A549 (cell line): ENCODE measurements at regions not wholly inside any gene's neighbourhood (a gene's known extent, or its start where the extent isn't known, plus 50 kb on each side); places are given as distances from the start of the nearest gene placed in this dataset.

Source experiments
- ATAC-seq, 2 experiments: fragments of 200-7000 bp in 1 of 2; fragments of >200 bp in 1 of 2; cut with Nextera tagmentation in 1 of 2; cut with Tn5 transposase in 1 of 2; 3 replicates each; pipeline versions ENCODE4 v1.8.0 to v1.9.1; 2018 to 2020; ENCODE audit warnings: mild to moderate bottlenecking in 1 of 2, moderate library complexity in 1 of 2
- CTCF ChIA-PET: fragments of 300-600 bp; sonication (Branson Sonifier 250); formaldehyde crosslinking; extraction: SDS; loops from one replicate; lab custom pipeline; 2021; ENCODE audit warnings: antibody characterized with exemption, inconsistent platforms; lab: Yijun Ruan, JAX
- POLR2A ChIA-PET: fragments of 350-600 bp; formaldehyde crosslinking; extraction: SDS; loops from one replicate; lab custom pipeline; 2021; ENCODE audit warnings: antibody characterized with exemption, inconsistent platforms; lab: Yijun Ruan, JAX
- DNase-seq, 2 experiments: peaks; one replicate each; pipeline versions ENCODE4 v3.0.0 to v3.0.0-alpha.2; 2011 to 2016; ENCODE audit warnings: low read depth in 1 of 2, low spot score in 1 of 2
- FAIRE-seq: peaks from 2 replicates; lab custom pipeline; 2011; peaks lifted over from hg19 to GRCh38; lab: Jason Lieb, UNC
- H3K27ac ChIP-seq, 2 experiments: fragments of >200 bp; sonication (Bioruptor Twin); formaldehyde crosslinking; 3 replicates each; pipeline ENCODE4 v1.5.1; 2016 to 2017
- H3K4me1 ChIP-seq: fragments of >200 bp; sonication (Bioruptor Twin); formaldehyde crosslinking; 3 replicates; pipeline ENCODE4 v1.6.1; 2016
- H3K4me2 ChIP-seq: fragments of >200 bp; sonication (Bioruptor Twin); formaldehyde crosslinking; 3 replicates; pipeline ENCODE4 v1.6.1; 2016
- H3K4me3 ChIP-seq: fragments of >200 bp; sonication (Bioruptor Twin); formaldehyde crosslinking; 3 replicates; pipeline ENCODE4 v1.5.1; 2016
- H3K9me3 ChIP-seq: fragments of >200 bp; sonication (Bioruptor Twin); formaldehyde crosslinking; 3 replicates; pipeline ENCODE4 v1.6.1; 2016
- BCL3 ChIP-seq: fragments of >200 bp; sonication (Bioruptor Twin); formaldehyde crosslinking; IDR thresholded peaks from 3 replicates; pipeline ENCODE4 v1.6.1; 2016
- CHD2 ChIP-seq: fragments of 150-350 bp; IDR thresholded peaks from 2 replicates; pipeline ENCODE4 v1.6.1; 2014; ENCODE audit warnings: low read length; ENCODE audit not compliant: partially characterized antibody
- CHD4 ChIP-seq: fragments of 200-600 bp; sonication (generic); IDR thresholded peaks from 2 replicates; pipeline ENCODE4 v1.6.1; 2016; ENCODE audit warnings: antibody characterized with exemption, mild to moderate bottlenecking, borderline replicate concordance
- EHMT2 ChIP-seq: fragments of 200-600 bp; sonication (generic); IDR thresholded peaks from 2 replicates; pipeline ENCODE4 v1.6.1; 2016; ENCODE audit warnings: antibody characterized with exemption, low read depth, mild to moderate bottlenecking, moderate library complexity
- ELK1 ChIP-seq: fragments of 150-350 bp; IDR thresholded peaks from 2 replicates; pipeline ENCODE4 v1.6.1; 2014; ENCODE audit warnings: low read depth, mild to moderate bottlenecking, low read length
- ESRRA ChIP-seq: fragments of 150-350 bp; IDR thresholded peaks from 2 replicates; pipeline ENCODE4 v1.6.1; 2014; ENCODE audit warnings: mild to moderate bottlenecking, low read length, borderline replicate concordance
- FOXS1 ChIP-seq: fragments of 250-450 bp; sonication (Bioruptor Pico); IDR thresholded peaks from 2 replicates; pipeline ENCODE4 v1.5.0; 2020; ENCODE audit warnings: mild to moderate bottlenecking, moderate library complexity
- HOXB13 ChIP-seq: fragments of 250-450 bp; sonication (Bioruptor Pico); IDR thresholded peaks from 2 replicates; pipeline ENCODE4 v1.5.0; 2020; ENCODE audit warnings: low read depth, mild to moderate bottlenecking, moderate library complexity
- HOXB5 ChIP-seq: fragments of 250-450 bp; sonication (Bioruptor Pico); IDR thresholded peaks from 2 replicates; pipeline ENCODE4 v1.5.0; 2020; ENCODE audit warnings: mild to moderate bottlenecking, moderate library complexity
- JUNB ChIP-seq: fragments of >200 bp; sonication (Bioruptor Twin); formaldehyde crosslinking; IDR thresholded peaks from 2 replicates; pipeline ENCODE4 v1.6.1; 2016
- KDM1A ChIP-seq: fragments of 200-600 bp; sonication (generic); IDR thresholded peaks from 2 replicates; pipeline ENCODE4 v1.6.1; 2016; ENCODE audit warnings: low read depth, mild to moderate bottlenecking
- MAFK ChIP-seq: fragments of 450-650 bp; IDR thresholded peaks from 2 replicates; pipeline ENCODE4 v1.6.1; 2014; ENCODE audit not compliant: partially characterized antibody
- NR3C1 ChIP-seq: fragments of >200 bp; sonication (Bioruptor Twin); formaldehyde crosslinking; IDR thresholded peaks from 3 replicates; pipeline ENCODE4 v1.6.1; 2017
- PHF8 ChIP-seq: fragments of 200-600 bp; sonication (generic); IDR thresholded peaks from 2 replicates; pipeline ENCODE4 v1.6.1; 2016; ENCODE audit warnings: low read depth, mild to moderate bottlenecking, antibody characterized with exemption, moderate library complexity, borderline replicate concordance
- RARB ChIP-seq: fragments of 250-450 bp; sonication (Bioruptor Pico); IDR thresholded peaks from 2 replicates; pipeline ENCODE4 v1.8.0; 2021; ENCODE audit warnings: mild to moderate bottlenecking, moderate library complexity
- RNF2 ChIP-seq: fragments of 200-600 bp; sonication (generic); IDR thresholded peaks from 2 replicates; pipeline ENCODE4 v1.6.1; 2016; ENCODE audit warnings: low read depth, mild to moderate bottlenecking, antibody characterized with exemption, moderate library complexity, borderline replicate concordance
- SMC3 ChIP-seq: fragments of >200 bp; sonication (Bioruptor Twin); formaldehyde crosslinking; IDR thresholded peaks from 3 replicates; pipeline ENCODE4 v1.6.1; 2018; ENCODE audit warnings: inconsistent platforms
- ZC3H11A ChIP-seq: fragments of 450-650 bp; IDR thresholded peaks from 2 replicates; pipeline ENCODE4 v1.6.1; 2014; ENCODE audit warnings: antibody characterized with exemption, mild to moderate bottlenecking
- ZFP36 ChIP-seq: fragments of 450-650 bp; IDR thresholded peaks from 2 replicates; pipeline ENCODE4 v1.6.1; 2014; ENCODE audit warnings: borderline replicate concordance; ENCODE audit not compliant: partially characterized antibody
- ZNF302 ChIP-seq: fragments of 250-450 bp; sonication (Bioruptor Pico); IDR thresholded peaks from 2 replicates; pipeline ENCODE4 v1.9.0; 2021; ENCODE audit warnings: inconsistent platforms, mild to moderate bottlenecking, moderate library complexity
- ZSCAN20 ChIP-seq: fragments of 250-450 bp; sonication (Bioruptor Pico); IDR thresholded peaks from 2 replicates; pipeline ENCODE4 v1.8.0; 2022; ENCODE audit warnings: mild to moderate bottlenecking, moderate library complexity
- WGBS: methylation state at CpG from one replicate; pipeline ENCODE4 v1.1.6; 2017; ENCODE audit errors: missing lambda C conversion rate; 5-methylcytosine and 5-hydroxymethylcytosine counted together

GRCh38 chr13:107770541-107770940 lies 444.8 kb downstream of the LIG4 start:
- DNase-seq (no peak), FAIRE-seq (no peak), ATAC-seq (no peak)
- ChIA-PET CTCF (no interaction called here), POLR2A (interaction anchor here (0.5 kb wide), 1 partner anchor 14 kb away, joined by 3 read pairs; no protein-coding TSS in a partner anchor)
- TF ChIP-seq ZC3H11A: no peak
- H3K9me3 ChIP-seq: no peaks in the 10 kb centered on the region
- no peak overlapping the region for H3K4me3 ChIP-seq
- no peaks in the 10 kb centered on the region for H3K4me1 ChIP-seq
- H3K4me2 ChIP-seq: no peak overlapping the region
- no peak overlapping the region for H3K27ac ChIP-seq

GRCh38 chr13:107767119-107767518 lies 448.2 kb downstream of the LIG4 start:
- TF ChIP-seq MAFK (no peak), RNF2 (no peak), FOXS1 (CRISPR knock-in tag) (no peak), CHD2 (no peak), ZNF302 (CRISPR knock-in tag) (no peak), JUNB (no peak)
- no peak for FAIRE-seq
- WGBS: 2% methylated on average over 3 of the region's 3 CpGs

GRCh38 chr13:107765724-107766401 lies 449.5 kb downstream of the LIG4 start:
- H3K9me3 ChIP-seq: no peaks in the 10 kb centered on the region
- no peak overlapping the region for H3K27ac ChIP-seq
- TF ChIP-seq KDM1A (no peak), CHD4 (no peak), SMC3 (no peak), NR3C1 (no peak), ELK1 (no peak), EHMT2 (no peak), ZFP36 (no peak), ESRRA (no peak), RARB (CRISPR knock-in tag) (no peak), HOXB5 (CRISPR knock-in tag) (no peak), HOXB13 (CRISPR knock-in tag) (no peak), PHF8 (no peak), ZSCAN20 (CRISPR knock-in tag) (no peak), BCL3 (no peak)
- CTCF ChIA-PET: no interaction called here
- POLR2A ChIA-PET: no interaction called here
- no peak for DNase-seq
- 7% methylated on average over 6 of the region's 6 CpGs for WGBS
- no peak overlapping the region for H3K4me3 ChIP-seq
- H3K4me2 ChIP-seq: no peak overlapping the region
- FAIRE-seq: no peak
- ATAC-seq: no peak
- H3K4me1 ChIP-seq: no peaks in the 10 kb centered on the region

More at GRCh38 chr13:107767119-107767518, 448.2 kb downstream of the LIG4 start:
- DNase-seq (no peak), ATAC-seq (no peak)
- no peaks in the 10 kb centered on the region for H3K9me3 ChIP-seq
- ChIA-PET POLR2A (no interaction called here), CTCF (no interaction called here)
- no peak overlapping the region for H3K27ac ChIP-seq
- no peaks in the 10 kb centered on the region for H3K4me1 ChIP-seq
- no peak overlapping the region for H3K4me2 ChIP-seq
- no peak overlapping the region for H3K4me3 ChIP-seq
